Liver (tissue), 3 donors: ENCODE measurements at regions not wholly inside any gene's neighbourhood (a gene's known extent, or its start where the extent isn't known, plus 50 kb on each side); places are given as distances from the start of the nearest gene placed in this dataset.
A peak's percentile ranks its signal among the peaks of the same experiment; 100 is the strongest.

Experiments
- ATF3 ChIP-seq: IDR thresholded peaks from 2 replicates; pipeline ENCODE4 v1.6.1; 2016; ENCODE audit warnings: antibody characterized with exemption
- CTCF ChIP-seq: fragments of 150-350 bp; IDR thresholded peaks from 2 replicates; pipeline ENCODE4 v1.5.1; 2017; ENCODE audit warnings: improper control_type of control experiment, low read depth, low read length; ENCODE audit not compliant: missing input control
- FOXA1 ChIP-seq: IDR thresholded peaks from 2 replicates; pipeline ENCODE4 v1.6.1; 2016; ENCODE audit warnings: antibody characterized with exemption
- HNF4A ChIP-seq, 2 donors: conservative IDR thresholded peaks; 2 replicates each; pipeline ENCODE4 v1.6.1; 2016; ENCODE audit warnings: antibody characterized with exemption in 2 of 2, mild to moderate bottlenecking in 2 of 2
- JUND ChIP-seq, 2 donors: IDR thresholded peaks; 2 replicates each; pipeline ENCODE4 v1.6.1; 2016; ENCODE audit warnings: antibody characterized with exemption in 2 of 2
- RAD21 ChIP-seq, 2 donors: IDR thresholded peaks; 2 replicates each; pipeline ENCODE4 v1.6.1; 2016; ENCODE audit warnings: antibody characterized with exemption in 2 of 2, mild to moderate bottlenecking in 2 of 2
- REST ChIP-seq: IDR thresholded peaks from 2 replicates; pipeline ENCODE4 v1.6.1; 2016; ENCODE audit warnings: antibody characterized with exemption, mild to moderate bottlenecking
- TAF1 ChIP-seq: conservative IDR thresholded peaks from 2 replicates; pipeline ENCODE4 v1.6.1; 2016; ENCODE audit warnings: antibody characterized with exemption, mild to moderate bottlenecking
- YY1 ChIP-seq: IDR thresholded peaks from 2 replicates; pipeline ENCODE4 v1.6.1; 2016; ENCODE audit warnings: antibody characterized with exemption, mild to moderate bottlenecking
- donor health status: healthy.
- donor health status: healthy.

GRCh38 chr2:62568074-62568473 is 62.1 kb upstream of the TMEM17 start:
- TF ChIP-seq CTCF (no peak), HNF4A (conservative IDR thresholded peaks at IDR 0.05) (peak; percentile 50 to 65), YY1 (no peak), FOXA1 (no peak), ATF3 (no peak), REST (no peak), JUND (IDR thresholded peaks at IDR 0.05) (no peak), RAD21 (IDR thresholded peaks at IDR 0.05) (peak in 1 of 2 donors; percentile 22), TAF1 (no peak)
